AG10803 (cell line): ENCODE measurements at regions not wholly inside any gene's neighbourhood (a gene's known extent, or its start where the extent isn't known, plus 50 kb on each side); places are given as distances from the start of the nearest gene placed in this dataset.
"Not testable (repeated sequence)": the region's sequence is repeated elsewhere in the genome, so short reads cannot be mapped to it uniquely, and the experiment has no call there.

Source experiments
- DNase-seq: peaks from one replicate; pipeline ENCODE4 v3.0.0; 2010; ENCODE audit warnings: low read depth
- H3K4me3 ChIP-seq: 2 replicates; pipeline ENCODE4 v1.5.1; 2011; ENCODE audit warnings: mild to moderate bottlenecking, low read length, control low read depth
- CTCF ChIP-seq: conservative IDR thresholded peaks from 2 replicates; pipeline ENCODE4 v1.5.1; 2011; ENCODE audit warnings: mild to moderate bottlenecking, low read length, control low read depth, inconsistent platforms

DNA sequence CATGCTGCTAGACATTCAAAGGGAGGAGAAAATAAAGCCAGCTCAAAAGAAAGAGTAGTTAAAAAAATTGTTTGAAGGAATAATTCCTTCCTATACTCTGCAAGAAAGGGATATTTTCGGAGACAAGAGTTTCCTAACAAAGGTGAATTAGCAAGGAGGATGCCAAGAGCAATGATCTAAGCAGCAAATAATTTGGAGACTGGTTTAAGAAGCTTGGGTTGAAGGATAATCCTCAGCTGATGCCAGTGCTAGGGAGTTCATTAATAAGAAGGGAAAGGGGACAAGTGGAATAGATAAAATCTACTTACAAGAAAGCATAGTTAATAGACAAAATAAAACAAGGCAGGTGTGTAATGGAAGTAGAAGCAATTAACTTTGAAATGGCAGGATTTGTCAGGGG lies 372.3 kb downstream of the NDFIP2 start:
- no peak overlapping the region for H3K4me3 ChIP-seq
- no peak for DNase-seq
- TF ChIP-seq CTCF: no peak

- H3K4me3 ChIP-seq: no peak overlapping the region
- no peak for TF ChIP-seq CTCF
- no peak for DNase-seq
Observed at GRCh38 chr13:79851318-79851717, 370.4 kb downstream of the NDFIP2 start.

DNA sequence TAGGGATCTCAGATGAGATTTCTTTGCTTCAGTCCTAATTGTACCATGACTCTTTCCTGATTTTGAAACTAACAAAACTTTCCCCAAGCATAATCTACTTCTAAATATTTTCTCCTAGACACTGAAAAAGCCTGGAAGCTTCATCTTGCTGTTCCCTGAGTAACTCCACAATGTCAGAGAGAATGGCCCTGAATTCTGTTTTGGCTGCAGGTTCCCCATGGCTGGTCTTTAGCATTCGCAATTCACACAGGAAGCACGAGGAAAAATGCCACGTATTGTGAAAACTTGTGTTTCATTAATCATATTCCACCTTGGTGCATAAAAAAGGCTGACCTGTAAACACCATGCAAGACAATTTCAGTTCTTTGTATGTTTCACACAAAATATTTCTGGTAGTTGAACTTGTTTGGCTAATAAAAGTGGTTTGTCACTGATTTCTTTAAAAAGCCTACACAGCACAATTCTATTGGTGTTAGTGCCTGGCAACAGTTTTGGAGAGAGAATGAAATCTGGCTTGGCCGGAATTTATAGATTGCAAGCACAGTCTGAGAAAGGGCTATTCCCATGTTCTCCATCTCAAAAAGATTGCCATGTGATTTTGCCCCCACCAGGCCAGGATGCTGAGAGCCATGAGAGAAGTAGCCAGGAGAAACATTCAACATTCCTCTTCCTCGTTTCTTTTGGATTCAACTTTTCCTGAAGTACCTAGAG lies 367.1 kb downstream of the NDFIP2 start:
- H3K4me3 ChIP-seq: no peak overlapping the region
- no peak for TF ChIP-seq CTCF
- DNase-seq: no peak

DNA sequence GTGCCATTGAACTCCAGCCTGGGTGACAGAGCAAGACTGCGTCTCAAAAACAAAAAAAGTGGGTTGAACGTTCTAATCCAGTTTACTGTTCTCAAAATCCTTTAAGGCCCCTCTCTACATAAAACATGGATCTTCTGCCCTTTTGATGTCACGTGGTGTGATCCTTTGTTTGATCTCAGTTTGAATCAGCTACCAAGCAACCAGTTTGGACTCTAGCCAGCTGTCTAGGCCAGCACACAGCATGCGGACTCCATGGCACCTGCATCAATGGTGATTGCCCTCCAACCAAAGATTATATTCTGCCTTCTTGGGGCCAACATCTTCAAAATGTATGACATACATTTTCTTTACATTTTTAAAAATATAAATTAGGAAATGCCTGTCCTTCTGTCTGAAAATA lies 365.4 kb downstream of the NDFIP2 start:
- DNase-seq: no peak
- no peak overlapping the region for H3K4me3 ChIP-seq
- TF ChIP-seq CTCF: no peak

DNA sequence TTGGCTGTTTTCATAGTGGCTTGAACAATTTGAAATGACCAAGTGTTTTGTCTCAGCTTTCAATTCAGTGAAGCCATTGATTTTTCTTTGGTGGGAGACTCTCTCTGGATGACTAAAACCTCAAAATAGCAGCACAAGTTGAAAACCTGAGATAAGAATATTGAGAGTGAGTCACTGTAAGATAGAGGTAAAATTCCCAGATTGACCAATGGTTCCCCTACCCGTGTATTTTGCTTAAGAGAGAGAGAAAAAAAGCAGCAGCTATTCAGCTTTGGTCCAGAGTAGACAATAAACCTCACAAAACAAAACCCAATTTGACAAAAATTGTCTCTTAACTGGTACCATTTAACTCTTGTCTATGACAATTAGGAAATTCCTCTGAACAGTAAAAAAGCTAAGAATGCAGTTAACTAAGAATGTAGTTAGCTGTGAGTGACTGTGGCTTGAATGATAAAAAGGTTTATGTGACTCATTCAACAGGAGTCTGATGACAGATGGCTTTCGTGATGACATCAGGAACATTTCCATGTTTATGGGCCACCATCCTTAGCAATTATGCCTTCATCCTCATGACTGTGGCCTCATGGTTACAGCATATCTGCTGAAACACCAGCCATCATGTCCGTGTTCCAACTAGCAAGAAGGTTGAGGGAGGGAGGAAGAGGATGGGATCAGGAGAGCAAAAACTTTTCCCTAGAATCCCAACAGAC lies 356.9 kb downstream of the NDFIP2 start:
- no peak overlapping the region for H3K4me3 ChIP-seq
- TF ChIP-seq CTCF: no peak
- DNase-seq: peak; percentile 58

GRCh38 chr13:79836121-79836520 lies 355.2 kb downstream of the NDFIP2 start:
- not testable (repeated sequence) for DNase-seq, H3K4me3 ChIP-seq

DNA sequence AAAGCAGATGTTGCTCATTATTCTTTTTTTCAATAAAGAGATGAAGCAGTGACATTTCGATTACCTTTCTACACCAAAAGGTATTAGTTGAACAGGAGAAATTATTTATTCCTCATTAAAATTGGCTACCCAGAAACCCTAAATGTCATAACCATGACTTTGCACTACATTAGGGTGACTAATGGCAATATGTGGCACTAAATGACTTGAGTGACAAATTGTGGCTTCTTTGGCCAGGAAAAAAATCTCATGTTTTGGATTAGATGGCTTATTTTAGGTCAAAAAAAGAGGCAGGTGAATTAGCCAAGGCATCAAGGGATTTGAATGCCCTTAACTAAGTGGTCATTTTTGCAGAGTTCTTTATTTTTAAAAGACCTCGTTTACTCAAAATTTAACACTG lies 353.9 kb downstream of the NDFIP2 start:
- TF ChIP-seq CTCF: no peak
- DNase-seq: no peak
- H3K4me3 ChIP-seq: no peak overlapping the region
